ENCODE measurements at regions not wholly inside any gene's neighbourhood (a gene's known extent, or its start where the extent isn't known, plus 50 kb on each side); places are given as distances from the start of the nearest gene placed in this dataset.

DNA sequence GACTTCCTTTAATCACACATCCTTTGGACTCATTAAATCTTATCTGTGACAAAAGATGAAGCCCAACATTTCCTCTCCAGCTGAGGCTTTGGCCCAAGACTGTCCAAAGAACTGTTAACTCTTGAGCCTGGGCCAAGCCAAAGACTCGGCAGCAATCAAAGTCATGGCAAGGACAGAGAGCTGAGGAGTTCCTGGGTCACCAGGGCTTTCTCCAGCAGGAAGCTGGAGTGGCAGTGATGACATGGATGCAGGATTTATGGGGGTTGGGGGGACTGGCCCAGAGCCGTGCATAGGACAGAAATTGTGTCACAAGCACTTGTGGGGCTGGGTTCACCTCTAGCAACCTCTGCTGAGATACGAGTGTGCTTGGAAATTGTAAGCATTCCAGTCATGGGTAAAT lies 440.3 kb downstream of the PLK2 start (continued):
- TF ChIP-seq, protein P1, sequence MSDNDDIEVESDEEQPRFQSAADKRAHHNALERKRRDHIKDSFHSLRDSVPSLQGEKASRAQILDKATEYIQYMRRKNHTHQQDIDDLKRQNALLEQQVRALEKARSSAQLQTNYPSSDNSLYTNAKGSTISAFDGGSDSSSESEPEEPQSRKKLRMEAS (IDR thresholded peaks at IDR 0.05; ENCODE audit: low read depth), result no peak
- TF ChIP-seq YY1 (IDR thresholded peaks at IDR 0.05; ENCODE audit: low read depth) (no peak), CHD2 (IDR thresholded peaks at IDR 0.05; ENCODE audit: low read length, partially characterized antibody) (no peak)

DNA sequence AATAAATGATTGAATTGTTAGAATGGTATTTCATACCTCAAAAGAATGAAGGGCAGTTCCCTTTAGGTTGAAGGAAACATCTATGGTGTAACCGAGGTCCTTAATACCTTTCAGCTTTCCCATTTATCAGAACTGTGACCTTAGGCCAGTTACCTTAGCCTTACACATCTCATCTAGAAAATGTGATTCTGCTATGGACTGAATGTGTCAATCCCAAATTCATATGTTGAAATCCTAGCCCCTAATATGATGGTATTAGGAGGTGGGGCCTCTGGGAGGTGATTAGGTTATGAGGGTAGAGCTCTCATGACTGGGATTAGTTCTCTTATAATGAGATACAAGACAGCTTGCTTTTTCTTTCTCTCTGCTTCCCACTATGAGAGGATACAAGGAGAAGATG lies 441.9 kb downstream of the PLK2 start:
- Histone ChIP-seq H4K20me1 (ENCODE audit: insufficient read depth) (no peaks in the 10 kb centered on the region), H2AFZ (ENCODE audit: low read depth) (no peak overlapping the region), H3K4me3 (ENCODE audit: low read depth in 2 of 2, low read length in 1 of 2) (no peak overlapping the region), H3K27ac (ENCODE audit: low read depth in 2 of 2, low read length in 1 of 2) (no peak overlapping the region), H3K9me2 (no peaks in the 10 kb centered on the region), H3K36me3 (replicated peaks in 1 of 2; ENCODE audit: control insufficient read depth in 1 of 2, insufficient read depth in 2 of 2, low read length in 1 of 2) (no peaks in the 10 kb centered on the region), H3K27me3 (ENCODE audit: insufficient read depth) (no peaks in the 10 kb centered on the region), H3K4me2 (no peak overlapping the region), H3K4me1 (ENCODE audit: control insufficient read depth in 1 of 2, insufficient read depth in 2 of 2, low read depth in 1 of 2, low read length in 1 of 2) (no peaks in the 10 kb centered on the region), H3K9me3 (no peaks in the 10 kb centered on the region), H3K79me2 (ENCODE audit: insufficient read depth) (no peaks in the 10 kb centered on the region), H3K9ac (no peak overlapping the region), H3F3A (replicated peaks; ENCODE audit: insufficient read depth) (no peaks in the 10 kb centered on the region)
- 89% methylated on average over 1 of the region's 1 CpG for WGBS (ENCODE audit: low lambda C conversion rate)
- ChIA-PET POLR2A (no interaction called here), CTCF (no interaction called here)
- no peak for DNase-seq
- no peak for TF ChIP-seq FOSL2 (IDR thresholded peaks at IDR 0.05; ENCODE audit: borderline replicate concordance, low read depth)

DNA sequence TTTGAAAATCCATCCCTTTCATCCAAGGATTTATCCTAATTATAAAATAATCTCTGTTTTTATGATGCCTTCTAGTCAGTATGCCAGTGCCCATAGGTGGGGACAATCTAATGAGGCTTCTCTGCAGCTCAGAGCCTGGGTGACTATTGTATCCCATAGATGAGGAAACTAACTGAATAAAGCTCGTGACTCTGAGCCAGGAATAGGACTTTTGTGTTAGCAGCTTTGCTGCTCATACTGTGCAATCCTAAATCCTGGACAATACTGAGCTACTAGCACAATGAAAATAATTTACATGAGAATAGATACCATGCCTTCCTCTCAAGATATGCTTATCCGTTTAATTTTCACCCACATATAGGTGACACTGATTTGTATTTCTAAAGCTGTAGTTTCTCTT lies 443.0 kb downstream of the PLK2 start:
- POLR2A ChIA-PET, result no interaction called here
- Histone ChIP-seq H3K27me3 (ENCODE audit: insufficient read depth) (no peaks in the 10 kb centered on the region), H3K4me2 (no peak overlapping the region), H2AFZ (ENCODE audit: low read depth) (no peak overlapping the region), H3K9me2 (no peaks in the 10 kb centered on the region), H3K9ac (no peak overlapping the region), H3K4me3 (ENCODE audit: low read depth in 2 of 2, low read length in 1 of 2) (no peak overlapping the region), H3K9me3 (no peaks in the 10 kb centered on the region), H3K36me3 (replicated peaks in 1 of 2; ENCODE audit: control insufficient read depth in 1 of 2, insufficient read depth in 2 of 2, low read length in 1 of 2) (no peaks in the 10 kb centered on the region), H3K4me1 (ENCODE audit: control insufficient read depth in 1 of 2, insufficient read depth in 2 of 2, low read depth in 1 of 2, low read length in 1 of 2) (0 out of 4 replicates have a peak, but pooled peaks cover 0 to 3% of the 10 kb centered on the region in 2 experiments), H3K27ac (ENCODE audit: low read depth in 2 of 2, low read length in 1 of 2) (no peak overlapping the region), H4K20me1 (ENCODE audit: insufficient read depth) (no peaks in the 10 kb centered on the region), H3K79me2 (ENCODE audit: insufficient read depth) (no peaks in the 10 kb centered on the region), H3F3A (replicated peaks; ENCODE audit: insufficient read depth) (no peaks in the 10 kb centered on the region)
- 94% methylated on average over 2 of the region's 2 CpGs for WGBS (ENCODE audit: low lambda C conversion rate)
- CTCF ChIA-PET, result no interaction called here
- TF ChIP-seq CTCF (IDR thresholded peaks at IDR 0.05), result no peak
- no peak for TF ChIP-seq IRF3 (IDR thresholded peaks at IDR 0.05; ENCODE audit: low read depth, low read length)
- TF ChIP-seq RFX5 (IDR thresholded peaks at IDR 0.05; ENCODE audit: low read length), result no peak
- TF ChIP-seq, protein P2, sequence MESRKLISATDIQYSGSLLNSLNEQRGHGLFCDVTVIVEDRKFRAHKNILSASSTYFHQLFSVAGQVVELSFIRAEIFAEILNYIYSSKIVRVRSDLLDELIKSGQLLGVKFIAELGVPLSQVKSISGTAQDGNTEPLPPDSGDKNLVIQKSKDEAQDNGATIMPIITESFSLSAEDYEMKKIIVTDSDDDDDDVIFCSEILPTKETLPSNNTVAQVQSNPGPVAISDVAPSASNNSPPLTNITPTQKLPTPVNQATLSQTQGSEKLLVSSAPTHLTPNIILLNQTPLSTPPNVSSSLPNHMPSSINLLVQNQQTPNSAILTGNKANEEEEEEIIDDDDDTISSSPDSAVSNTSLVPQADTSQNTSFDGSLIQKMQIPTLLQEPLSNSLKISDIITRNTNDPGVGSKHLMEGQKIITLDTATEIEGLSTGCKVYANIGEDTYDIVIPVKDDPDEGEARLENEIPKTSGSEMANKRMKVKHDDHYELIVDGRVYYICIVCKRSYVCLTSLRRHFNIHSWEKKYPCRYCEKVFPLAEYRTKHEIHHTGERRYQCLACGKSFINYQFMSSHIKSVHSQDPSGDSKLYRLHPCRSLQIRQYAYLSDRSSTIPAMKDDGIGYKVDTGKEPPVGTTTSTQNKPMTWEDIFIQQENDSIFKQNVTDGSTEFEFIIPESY (IDR thresholded peaks at IDR 0.05; ENCODE audit: borderline replicate concordance, low read depth), result no peak
- TF ChIP-seq, protein P3, sequence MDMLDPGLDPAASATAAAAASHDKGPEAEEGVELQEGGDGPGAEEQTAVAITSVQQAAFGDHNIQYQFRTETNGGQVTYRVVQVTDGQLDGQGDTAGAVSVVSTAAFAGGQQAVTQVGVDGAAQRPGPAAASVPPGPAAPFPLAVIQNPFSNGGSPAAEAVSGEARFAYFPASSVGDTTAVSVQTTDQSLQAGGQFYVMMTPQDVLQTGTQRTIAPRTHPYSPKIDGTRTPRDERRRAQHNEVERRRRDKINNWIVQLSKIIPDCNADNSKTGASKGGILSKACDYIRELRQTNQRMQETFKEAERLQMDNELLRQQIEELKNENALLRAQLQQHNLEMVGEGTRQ (IDR thresholded peaks at IDR 0.05; ENCODE audit: borderline replicate concordance, low read depth, low read length), result no peak
- TF ChIP-seq JUND (IDR thresholded peaks at IDR 0.05), result no peak
- TF ChIP-seq RXRA (IDR thresholded peaks at IDR 0.05; ENCODE audit: borderline replicate concordance, low read depth), result no peak
- no peak for TF ChIP-seq EZH2phosphoT487 (IDR thresholded peaks at IDR 0.05; ENCODE audit: borderline replicate concordance, low read depth)
- TF ChIP-seq, protein P1 (IDR thresholded peaks at IDR 0.05; ENCODE audit: low read depth), result no peak
- no peak for DNase-seq
